Kidney (tissue), 13 donors: ENCODE measurements at regions not wholly inside any gene's neighbourhood (a gene's known extent, or its start where the extent isn't known, plus 50 kb on each side); places are given as distances from the start of the nearest gene placed in this dataset.
"Not testable (repeated sequence)": the region's sequence is repeated elsewhere in the genome, so short reads cannot be mapped to it uniquely, and the experiment has no call there.

Experiments used
- DNase-seq, 5 donors: peaks; one replicate each; pipeline ENCODE4 v3.0.0-alpha.2; 2013 to 2020
- FAIRE-seq: peaks from 2 replicates; lab custom pipeline; 2012; peaks lifted over from hg19 to GRCh38; lab: Jason Lieb, UNC
- H3K27ac ChIP-seq, 2 donors: one replicate each; pipeline ENCODE4 v1.7.0; 2013; ENCODE audit warnings: low read depth in 2 of 2, low read length in 2 of 2, inconsistent platforms in 1 of 2
- H3K27me3 ChIP-seq: one replicate; pipeline ENCODE4 v1.7.1; 2013; ENCODE audit warnings: low read length, inconsistent platforms; ENCODE audit not compliant: control insufficient read depth, insufficient read depth
- H3K36me3 ChIP-seq, 3 donors: one replicate each; pipeline versions ENCODE4 v1.7.0 to v1.7.1; 2013; ENCODE audit warnings: low read length in 3 of 3, control low read depth in 1 of 3, inconsistent platforms in 1 of 3; ENCODE audit not compliant: insufficient read depth in 3 of 3, control insufficient read depth in 2 of 3
- H3K4me1 ChIP-seq, 3 donors: one replicate each; pipeline versions ENCODE4 v1.7.0 to v1.7.1; 2013; ENCODE audit warnings: low read length in 3 of 3, inconsistent platforms in 1 of 3, low read depth in 1 of 3; ENCODE audit not compliant: control insufficient read depth in 2 of 3, insufficient read depth in 2 of 3
- H3K4me3 ChIP-seq, 3 donors: one replicate each; pipeline versions ENCODE4 v1.7.0 to v1.8.1; 2013; ENCODE audit warnings: low read length in 3 of 3, control low read depth in 1 of 3, inconsistent platforms in 1 of 3
- H3K9ac ChIP-seq, 3 donors: one replicate each; pipeline versions ENCODE4 v1.7.0 to v1.7.1; 2013; ENCODE audit warnings: low read length in 3 of 3, control low read depth in 1 of 3, inconsistent platforms in 1 of 3
- H3K9me3 ChIP-seq, 3 donors: one replicate each; pipeline versions ENCODE4 v1.7.0 to v1.7.1; 2013; ENCODE audit warnings: low read length in 3 of 3, control low read depth in 1 of 3, inconsistent platforms in 1 of 3; ENCODE audit not compliant: control insufficient read depth in 2 of 3, insufficient read depth in 1 of 3
- CTCF ChIP-seq: IDR thresholded peaks from 3 replicates; pipeline ENCODE4 v1.5.1; 2012; ENCODE audit warnings: mild to moderate bottlenecking, moderate library complexity, borderline replicate concordance; ENCODE audit not compliant: insufficient read depth; ENCODE audit errors: extremely low read depth
- intact Hi-C: fragments of 100-400 bp; cut with DNase I; formaldehyde crosslinking; loops from one replicate; pipeline ENCODE4 v1.11.1; 2022
- donor health status: control.
- donor health status: control.
- donor health status: control.
- donor health status: control.
- donor health status: control.
- donor health status: DM: yes; HTN: yes; CAD: no.
- donor health status: Normal renal cell carcinoma (clear cell type).

GRCh38 chr6:133131621-133132465 is 109.3 kb upstream of the EYA4 start:
- H3K9me3 ChIP-seq: no peaks in the 10 kb centered on the region
- H3K4me3 ChIP-seq: no peak overlapping the region
- FAIRE-seq (no peak), DNase-seq (peak in 2 of 5 donors; percentile 70 to 76)
- no peaks in the 10 kb centered on the region for H3K4me1 ChIP-seq
- no peak for TF ChIP-seq CTCF
- H3K27ac ChIP-seq: no peak overlapping the region
- intact Hi-C loops: no loop called here
- H3K36me3 ChIP-seq: no peaks in the 10 kb centered on the region
- H3K9ac ChIP-seq: no peak overlapping the region
- no peaks in the 10 kb centered on the region for H3K27me3 ChIP-seq

- Histone ChIP-seq H3K9me3 (no peaks in the 10 kb centered on the region), H3K9ac (no peak overlapping the region), H3K4me3 (no peak overlapping the region), H3K4me1 (no peaks in the 10 kb centered on the region), H3K27me3 (no peaks in the 10 kb centered on the region), H3K36me3 (no peaks in the 10 kb centered on the region), H3K27ac (no peak overlapping the region)
- DNase-seq (peak in 2 of 5 donors; percentile 32 to 56), FAIRE-seq (no peak)
- intact Hi-C loops: no loop called here
- no peak for TF ChIP-seq CTCF
These were observed 108.6 kb upstream of the EYA4 start for GRCh38 chr6:133132466-133132971.

DNA sequence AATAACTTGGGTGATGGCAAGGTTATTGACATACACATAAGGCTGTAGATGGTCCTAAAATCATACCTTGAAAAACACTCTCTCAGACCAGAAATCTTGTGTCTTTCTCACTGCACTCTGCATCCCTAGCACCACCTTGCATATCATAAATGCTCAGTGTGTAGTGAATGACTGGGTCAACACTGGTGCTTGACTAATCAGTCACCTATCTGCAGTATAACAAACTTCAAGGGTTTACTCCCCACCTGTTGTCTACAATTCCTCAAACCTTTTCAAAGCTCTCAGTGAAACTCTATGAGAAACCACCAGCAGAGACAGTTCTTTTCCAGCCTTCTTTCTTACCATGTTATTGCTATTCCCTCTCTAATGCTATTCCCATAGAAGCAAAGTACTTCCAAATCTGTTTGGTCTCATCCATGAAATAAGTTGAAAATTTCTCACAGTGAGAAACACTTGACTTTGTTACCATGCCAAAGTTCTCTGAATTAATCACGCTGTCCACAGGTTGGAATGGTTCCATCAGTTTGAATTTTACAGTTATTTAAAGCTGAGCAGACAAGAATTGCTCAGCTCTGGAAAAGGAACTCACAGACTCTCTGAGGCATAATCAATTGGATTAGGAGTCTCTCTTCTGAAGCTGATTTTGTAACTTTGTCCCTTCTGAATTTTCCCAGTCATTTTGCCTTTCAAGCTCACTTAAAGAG is 104.8 kb upstream of the EYA4 start:
- peak in 2 of 5 donors; percentile 16 to 25 for DNase-seq
- TF ChIP-seq CTCF: no peak
- no peaks in the 10 kb centered on the region for H3K9me3 ChIP-seq
- no peak overlapping the region for H3K27ac ChIP-seq
- H3K36me3 ChIP-seq: no peaks in the 10 kb centered on the region
- FAIRE-seq: no peak
- no peaks in the 10 kb centered on the region for H3K27me3 ChIP-seq
- intact Hi-C loops: no loop called here
- no peak overlapping the region for H3K9ac ChIP-seq
- H3K4me1 ChIP-seq: no peaks in the 10 kb centered on the region
- H3K4me3 ChIP-seq: no peak overlapping the region

DNA sequence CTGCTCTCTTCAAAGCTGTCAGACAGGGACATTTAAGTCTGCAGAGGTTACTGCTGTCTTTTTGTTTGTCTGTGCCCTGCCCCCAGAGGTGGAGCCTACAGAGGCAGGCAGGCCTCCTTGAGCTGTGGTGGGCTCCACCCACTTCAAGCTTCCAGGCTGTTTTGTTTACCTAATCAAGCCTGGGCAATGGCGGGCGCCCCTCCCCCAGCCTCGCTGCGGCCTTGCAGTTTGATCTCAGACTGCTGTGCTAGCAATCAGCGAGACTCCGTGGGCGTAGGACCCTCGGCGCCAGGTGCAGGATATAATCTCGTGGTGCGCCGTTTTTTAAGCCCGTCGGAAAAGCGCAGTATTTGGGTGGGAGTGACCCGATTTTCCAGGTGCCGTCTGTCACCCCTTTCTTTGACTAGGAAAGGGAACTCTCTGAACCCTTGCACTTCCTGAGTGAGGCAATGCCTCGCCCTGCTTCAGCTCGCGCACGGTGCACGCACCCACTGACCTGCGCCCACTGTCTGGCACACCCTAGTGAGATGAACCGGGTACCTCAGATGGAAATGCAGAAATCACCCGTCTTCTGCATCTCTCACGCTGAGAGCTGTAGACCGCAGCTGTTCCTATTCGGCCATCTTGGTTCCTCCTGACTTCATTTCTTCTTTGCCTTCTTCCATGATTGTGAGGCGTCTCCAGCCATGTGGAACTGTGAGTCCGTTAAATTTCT is 93.5 kb upstream of the EYA4 start:
- H3K27ac ChIP-seq, H3K4me3 ChIP-seq, DNase-seq, H3K9me3 ChIP-seq, H3K36me3 ChIP-seq, H3K27me3 ChIP-seq, H3K9ac ChIP-seq, H3K4me1 ChIP-seq, FAIRE-seq, intact Hi-C loops: not testable (repeated sequence)
